ENCODE measurements at regions not wholly inside any gene's neighbourhood (a gene's known extent, or its start where the extent isn't known, plus 50 kb on each side); places are given as distances from the start of the nearest gene placed in this dataset.

DNA sequence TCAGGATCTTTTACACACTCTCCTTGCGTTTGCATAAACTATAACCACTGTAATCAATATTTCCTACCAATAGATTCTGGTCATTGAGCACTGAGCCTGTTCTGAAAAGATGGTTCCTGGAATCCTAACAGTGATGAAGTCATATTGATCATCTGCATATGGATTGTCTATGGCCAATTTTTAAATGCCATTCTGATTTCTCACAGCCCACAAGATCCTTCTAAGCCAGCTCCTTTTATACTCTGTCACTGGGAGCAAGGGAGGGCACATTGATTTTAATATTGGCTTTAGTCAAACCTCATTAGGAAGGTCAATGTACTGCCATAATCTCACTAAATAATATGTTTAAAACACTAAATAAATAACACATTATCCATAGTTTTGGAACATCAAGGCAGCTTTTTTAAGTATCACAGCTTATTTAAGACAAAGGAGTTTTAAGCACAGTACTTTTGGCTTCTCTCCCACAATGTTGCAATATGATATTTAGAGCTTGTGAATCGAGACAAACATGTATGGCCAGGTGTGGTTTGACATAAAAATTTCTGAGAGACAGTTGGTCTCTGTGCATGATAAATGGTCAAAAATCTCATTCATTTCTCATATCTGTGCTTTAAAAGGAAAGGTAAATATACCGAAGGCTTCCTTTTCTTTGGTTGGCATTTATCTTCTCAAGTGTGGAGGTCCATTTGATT lies 267.3 kb downstream of the MTX2 start:
- no peaks in the 10 kb centered on the region for H3K36me3 Mint-ChIP-seq (ENCODE audit: low read depth)
- H3K4me3 Mint-ChIP-seq: no peak overlapping the region
- peaks cover 42% of the 10 kb centered on the region for H3K4me1 Mint-ChIP-seq
- H3K27me3 Mint-ChIP-seq (ENCODE audit: low read depth, poor library complexity): no peaks in the 10 kb centered on the region
- TF ChIP-seq, protein P1, sequence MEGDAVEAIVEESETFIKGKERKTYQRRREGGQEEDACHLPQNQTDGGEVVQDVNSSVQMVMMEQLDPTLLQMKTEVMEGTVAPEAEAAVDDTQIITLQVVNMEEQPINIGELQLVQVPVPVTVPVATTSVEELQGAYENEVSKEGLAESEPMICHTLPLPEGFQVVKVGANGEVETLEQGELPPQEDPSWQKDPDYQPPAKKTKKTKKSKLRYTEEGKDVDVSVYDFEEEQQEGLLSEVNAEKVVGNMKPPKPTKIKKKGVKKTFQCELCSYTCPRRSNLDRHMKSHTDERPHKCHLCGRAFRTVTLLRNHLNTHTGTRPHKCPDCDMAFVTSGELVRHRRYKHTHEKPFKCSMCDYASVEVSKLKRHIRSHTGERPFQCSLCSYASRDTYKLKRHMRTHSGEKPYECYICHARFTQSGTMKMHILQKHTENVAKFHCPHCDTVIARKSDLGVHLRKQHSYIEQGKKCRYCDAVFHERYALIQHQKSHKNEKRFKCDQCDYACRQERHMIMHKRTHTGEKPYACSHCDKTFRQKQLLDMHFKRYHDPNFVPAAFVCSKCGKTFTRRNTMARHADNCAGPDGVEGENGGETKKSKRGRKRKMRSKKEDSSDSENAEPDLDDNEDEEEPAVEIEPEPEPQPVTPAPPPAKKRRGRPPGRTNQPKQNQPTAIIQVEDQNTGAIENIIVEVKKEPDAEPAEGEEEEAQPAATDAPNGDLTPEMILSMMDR (IDR thresholded peaks at IDR 0.05): no peak
- no peaks in the 10 kb centered on the region for H3K9me3 Mint-ChIP-seq
- no peak for DNase-seq
- H3K27ac Mint-ChIP-seq: no peak overlapping the region

DNA sequence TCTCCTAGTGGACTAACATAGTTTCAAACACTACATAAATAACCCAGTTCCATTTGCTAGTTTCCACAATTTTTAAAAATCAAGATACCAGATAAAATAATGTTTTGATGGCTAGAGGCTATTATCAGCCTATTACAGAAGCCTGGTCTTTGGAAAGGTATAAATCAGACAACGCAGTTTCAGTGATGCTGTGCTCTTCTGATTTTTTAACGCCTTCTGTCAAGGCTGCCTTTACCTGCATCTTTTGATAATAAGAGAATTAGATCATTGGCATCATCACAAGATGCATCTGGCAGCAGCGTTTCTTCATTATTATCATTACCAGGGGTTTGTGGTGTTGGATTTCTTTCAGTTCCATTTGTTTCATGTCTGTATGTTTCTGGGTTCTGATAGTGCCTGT lies 268.7 kb downstream of the MTX2 start:
- Mint-ChIP-seq H3K27me3 (ENCODE audit: low read depth, poor library complexity) (peaks cover 3% of the 10 kb centered on the region), H3K4me3 (no peak overlapping the region)
- TF ChIP-seq, protein P1 (IDR thresholded peaks at IDR 0.05): no peak

DNA sequence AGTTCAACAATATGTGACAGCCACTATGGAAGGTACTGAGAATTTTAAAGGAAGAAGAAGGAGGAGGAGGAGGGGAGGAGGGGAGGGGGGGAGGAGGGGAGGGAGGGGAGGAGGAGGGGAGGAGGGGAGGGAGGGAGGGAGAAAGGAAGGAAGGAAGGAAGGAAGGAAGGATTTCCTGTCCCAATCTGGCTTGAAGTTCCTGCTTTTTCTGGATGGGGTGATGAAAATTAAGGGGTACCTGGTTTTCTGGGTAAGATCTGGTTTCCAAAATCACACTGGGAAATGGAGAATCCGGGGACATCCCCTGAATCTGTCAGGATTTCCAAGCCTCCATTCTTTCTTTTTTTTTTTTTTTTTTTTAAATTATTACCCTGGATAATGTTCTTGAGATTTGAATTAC lies 271.8 kb downstream of the MTX2 start:
- Mint-ChIP-seq H3K4me3 (no peak overlapping the region), H3K4me1 (peaks cover 11% of the 10 kb centered on the region), H3K27me3 (ENCODE audit: low read depth, poor library complexity) (peaks cover 5% of the 10 kb centered on the region), H3K27ac (no peak overlapping the region), H3K36me3 (ENCODE audit: low read depth) (no peaks in the 10 kb centered on the region), H3K9me3 (no peaks in the 10 kb centered on the region)
- TF ChIP-seq, protein P1 (IDR thresholded peaks at IDR 0.05): no peak
- no peak for DNase-seq

More for the DNA sequence above, 268.7 kb downstream of the MTX2 start:
- DNase-seq: no peak
- Mint-ChIP-seq H3K9me3 (no peaks in the 10 kb centered on the region), H3K27ac (no peak overlapping the region), H3K4me1 (peaks cover 29% of the 10 kb centered on the region), H3K36me3 (ENCODE audit: low read depth) (no peaks in the 10 kb centered on the region)

DNA sequence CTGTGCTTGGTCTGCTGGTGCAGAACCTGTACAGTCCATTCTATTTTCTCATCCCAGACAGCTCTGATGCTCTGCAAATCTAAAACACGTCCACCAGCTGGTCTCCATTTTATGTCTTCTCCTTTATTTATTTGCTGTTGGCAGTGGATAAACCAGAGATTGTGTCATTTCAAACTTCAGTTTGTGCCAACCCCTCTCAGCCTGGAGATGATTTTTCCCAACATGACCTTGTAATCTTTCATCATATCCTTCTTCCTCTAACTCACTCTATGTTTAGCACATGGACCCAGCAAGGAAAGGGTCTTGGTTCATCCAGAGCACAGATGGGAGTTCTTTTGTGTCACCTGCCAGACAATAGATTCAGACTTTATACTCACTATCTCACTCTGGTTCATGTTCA lies 273.2 kb downstream of the MTX2 start:
- Mint-ChIP-seq H3K27ac (no peak overlapping the region), H3K36me3 (ENCODE audit: low read depth) (no peaks in the 10 kb centered on the region)
- TF ChIP-seq, protein P1 (IDR thresholded peaks at IDR 0.05): no peak

DNA sequence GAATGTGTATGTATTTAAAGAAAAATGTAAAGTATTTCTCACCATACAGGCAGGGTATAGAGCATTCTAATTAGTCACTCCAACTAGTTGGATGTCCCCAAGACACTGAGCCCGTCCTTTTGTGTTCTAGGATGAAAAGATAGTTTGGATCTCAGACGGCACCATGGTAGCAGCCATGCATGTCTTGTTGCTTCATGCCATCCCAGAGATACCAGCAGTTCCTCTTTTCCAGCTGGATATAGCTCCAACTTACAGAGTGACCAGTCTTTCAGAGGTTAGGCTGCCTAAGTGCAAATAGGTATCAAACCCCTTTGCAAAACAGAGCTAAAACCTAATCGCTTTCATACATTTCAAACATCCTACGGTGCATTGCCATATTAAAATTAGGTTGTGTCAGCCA lies 275.3 kb downstream of the MTX2 start:
- DNase-seq: no peak
- peaks cover 5% of the 10 kb centered on the region for H3K27me3 Mint-ChIP-seq (ENCODE audit: low read depth, poor library complexity)
- TF ChIP-seq, protein P1 (IDR thresholded peaks at IDR 0.05): no peak
- no peaks in the 10 kb centered on the region for H3K36me3 Mint-ChIP-seq (ENCODE audit: low read depth)
- no peak overlapping the region for H3K27ac Mint-ChIP-seq
- H3K4me1 Mint-ChIP-seq: peaks cover 15% of the 10 kb centered on the region
- H3K9me3 Mint-ChIP-seq: no peaks in the 10 kb centered on the region
- no peak overlapping the region for H3K4me3 Mint-ChIP-seq

More for the DNA sequence above, 273.2 kb downstream of the MTX2 start:
- DNase-seq: no peak
- no peak overlapping the region for H3K4me3 Mint-ChIP-seq
- peaks cover 5% of the 10 kb centered on the region for H3K27me3 Mint-ChIP-seq (ENCODE audit: low read depth, poor library complexity)
- H3K4me1 Mint-ChIP-seq: peaks cover 20% of the 10 kb centered on the region
- H3K9me3 Mint-ChIP-seq: no peaks in the 10 kb centered on the region
